ENCODE measurements at regions not wholly inside any gene's neighbourhood (a gene's known extent, or its start where the extent isn't known, plus 50 kb on each side); places are given as distances from the start of the nearest gene placed in this dataset.

DNA sequence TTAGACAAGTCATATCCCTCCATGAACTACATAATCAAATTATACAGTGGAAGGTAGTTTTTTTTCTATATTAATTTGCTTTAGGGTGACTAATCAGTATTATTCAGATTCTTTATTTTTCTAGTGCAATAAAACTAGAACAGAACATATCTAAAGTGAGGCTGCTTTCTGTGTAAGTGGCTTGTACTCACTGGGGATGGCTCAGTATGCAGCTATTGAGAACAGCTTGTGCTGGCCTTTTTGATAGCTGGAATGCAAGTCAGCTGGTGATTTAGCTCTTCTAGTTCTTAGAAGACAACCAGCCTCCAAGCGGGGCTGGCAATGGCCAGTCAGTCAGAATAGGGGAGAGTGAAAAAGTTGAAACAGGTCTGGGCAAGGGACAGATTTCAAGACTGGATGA is 119.4 kb downstream of the BLID start:
- TF ChIP-seq CTCF (IDR thresholded peaks at IDR 0.05 in 4 of 5, conservative IDR thresholded peaks at IDR 0.05 in 1 of 5) = no peak
- no peak for TF ChIP-seq POLR2A (IDR thresholded peaks at IDR 0.05)
